ENCODE measurements at regions not wholly inside any gene's neighbourhood (a gene's known extent, or its start where the extent isn't known, plus 50 kb on each side); places are given as distances from the start of the nearest gene placed in this dataset.

GRCh38 chr12:100724071-100724470, 70.5 kb upstream of the ANO4 start:
- H3K4me3 ChIP-seq (ENCODE audit: low read depth in 1 of 2, low read length in 2 of 2), result no peak overlapping the region
- DNase-seq (no peak), ATAC-seq (ENCODE audit: insufficient read depth, low read depth) (no peak)
- H3K4me2 ChIP-seq (ENCODE audit: insufficient read depth, low read length), result no peak overlapping the region
- no peaks in the 10 kb centered on the region for H3K36me3 ChIP-seq (ENCODE audit: insufficient read depth, low read length)
- H3K9ac ChIP-seq (ENCODE audit: low read depth, low read length), result no peak overlapping the region
- H3K4me1 ChIP-seq (ENCODE audit: insufficient read depth, low read length), result no peaks in the 10 kb centered on the region
- H3K27ac ChIP-seq (ENCODE audit: low read length), result no peak overlapping the region
- H3K27me3 ChIP-seq (ENCODE audit: insufficient read depth, low read length, poor library complexity), result no peaks in the 10 kb centered on the region
- H3K9me3 ChIP-seq (ENCODE audit: insufficient read depth, low read length, severe bottlenecking), result no peaks in the 10 kb centered on the region
- no peaks in the 10 kb centered on the region for H4K20me1 ChIP-seq (ENCODE audit: insufficient read depth, low read length)
- TF ChIP-seq EZH2 (IDR thresholded peaks at IDR 0.05; ENCODE audit: borderline replicate concordance, low read depth, low read length, severe bottlenecking), result no peak
- no peak for TF ChIP-seq CTCF (IDR thresholded peaks at IDR 0.05; ENCODE audit: borderline replicate concordance, extremely low read depth, low read length, poor library complexity, severe bottlenecking)
- no peak overlapping the region for H2AFZ ChIP-seq (ENCODE audit: low read depth, low read length)
- H3K79me2 ChIP-seq (ENCODE audit: insufficient read depth, low read length), result no peaks in the 10 kb centered on the region

- Histone ChIP-seq H3K4me2 (ENCODE audit: insufficient read depth, low read length) (no peak overlapping the region), H3K4me1 (ENCODE audit: insufficient read depth, low read length) (no peaks in the 10 kb centered on the region), H3K79me2 (ENCODE audit: insufficient read depth, low read length) (no peaks in the 10 kb centered on the region), H3K9me3 (ENCODE audit: insufficient read depth, low read length, severe bottlenecking) (no peaks in the 10 kb centered on the region), H3K36me3 (ENCODE audit: insufficient read depth, low read length) (no peaks in the 10 kb centered on the region), H3K9ac (ENCODE audit: low read depth, low read length) (no peak overlapping the region), H3K27me3 (ENCODE audit: insufficient read depth, low read length, poor library complexity) (no peaks in the 10 kb centered on the region), H2AFZ (ENCODE audit: low read depth, low read length) (no peak overlapping the region), H3K4me3 (ENCODE audit: low read depth in 1 of 2, low read length in 2 of 2) (no peak overlapping the region), H4K20me1 (ENCODE audit: insufficient read depth, low read length) (no peaks in the 10 kb centered on the region), H3K27ac (ENCODE audit: low read length) (no peak overlapping the region)
- DNase-seq, result no peak
- no peak for ATAC-seq (ENCODE audit: insufficient read depth, low read depth)
- TF ChIP-seq CTCF (IDR thresholded peaks at IDR 0.05; ENCODE audit: borderline replicate concordance, extremely low read depth, low read length, poor library complexity, severe bottlenecking), result peak; percentile 62
- no peak for TF ChIP-seq EZH2 (IDR thresholded peaks at IDR 0.05; ENCODE audit: borderline replicate concordance, low read depth, low read length, severe bottlenecking)
Observed at GRCh38 chr12:100733817-100734593, 60.6 kb upstream of the ANO4 start.

GRCh38 chr12:100737168-100737567, 57.4 kb upstream of the ANO4 start:
- no peaks in the 10 kb centered on the region for H3K9me3 ChIP-seq (ENCODE audit: insufficient read depth, low read length, severe bottlenecking)
- DNase-seq, result no peak
- H4K20me1 ChIP-seq (ENCODE audit: insufficient read depth, low read length), result no peaks in the 10 kb centered on the region
- H3K4me2 ChIP-seq (ENCODE audit: insufficient read depth, low read length), result no peak overlapping the region
- ATAC-seq (ENCODE audit: insufficient read depth, low read depth), result no peak
- no peak overlapping the region for H3K9ac ChIP-seq (ENCODE audit: low read depth, low read length)
- no peaks in the 10 kb centered on the region for H3K4me1 ChIP-seq (ENCODE audit: insufficient read depth, low read length)
- no peak overlapping the region for H3K27ac ChIP-seq (ENCODE audit: low read length)
- H3K4me3 ChIP-seq (ENCODE audit: low read depth in 1 of 2, low read length in 2 of 2), result no peak overlapping the region
- H3K27me3 ChIP-seq (ENCODE audit: insufficient read depth, low read length, poor library complexity), result no peaks in the 10 kb centered on the region
- TF ChIP-seq EZH2 (IDR thresholded peaks at IDR 0.05; ENCODE audit: borderline replicate concordance, low read depth, low read length, severe bottlenecking) (no peak), CTCF (IDR thresholded peaks at IDR 0.05; ENCODE audit: borderline replicate concordance, extremely low read depth, low read length, poor library complexity, severe bottlenecking) (no peak)
- H2AFZ ChIP-seq (ENCODE audit: low read depth, low read length), result no peak overlapping the region
- H3K79me2 ChIP-seq (ENCODE audit: insufficient read depth, low read length), result no peaks in the 10 kb centered on the region
- no peaks in the 10 kb centered on the region for H3K36me3 ChIP-seq (ENCODE audit: insufficient read depth, low read length)
